NCI-H2196 treated with DMSO at 0.1 percent for 48 hours (cell line): ENCODE measurements at regions not wholly inside any gene's neighbourhood (a gene's known extent, or its start where the extent isn't known, plus 50 kb on each side); places are given as distances from the start of the nearest gene placed in this dataset.
A peak's percentile ranks its signal among the peaks of the same experiment; 100 is the strongest.

ENCODE experiments used
- DNase-seq: peaks from one replicate; lab custom pipeline; 2025; ENCODE audit not compliant: unreplicated experiment; lab: John Stamatoyannopoulos, UW

- no peak for DNase-seq
Observed at GRCh38 chr2:74759986-74760385, 73.9 kb upstream of the HK2 start.

DNA sequence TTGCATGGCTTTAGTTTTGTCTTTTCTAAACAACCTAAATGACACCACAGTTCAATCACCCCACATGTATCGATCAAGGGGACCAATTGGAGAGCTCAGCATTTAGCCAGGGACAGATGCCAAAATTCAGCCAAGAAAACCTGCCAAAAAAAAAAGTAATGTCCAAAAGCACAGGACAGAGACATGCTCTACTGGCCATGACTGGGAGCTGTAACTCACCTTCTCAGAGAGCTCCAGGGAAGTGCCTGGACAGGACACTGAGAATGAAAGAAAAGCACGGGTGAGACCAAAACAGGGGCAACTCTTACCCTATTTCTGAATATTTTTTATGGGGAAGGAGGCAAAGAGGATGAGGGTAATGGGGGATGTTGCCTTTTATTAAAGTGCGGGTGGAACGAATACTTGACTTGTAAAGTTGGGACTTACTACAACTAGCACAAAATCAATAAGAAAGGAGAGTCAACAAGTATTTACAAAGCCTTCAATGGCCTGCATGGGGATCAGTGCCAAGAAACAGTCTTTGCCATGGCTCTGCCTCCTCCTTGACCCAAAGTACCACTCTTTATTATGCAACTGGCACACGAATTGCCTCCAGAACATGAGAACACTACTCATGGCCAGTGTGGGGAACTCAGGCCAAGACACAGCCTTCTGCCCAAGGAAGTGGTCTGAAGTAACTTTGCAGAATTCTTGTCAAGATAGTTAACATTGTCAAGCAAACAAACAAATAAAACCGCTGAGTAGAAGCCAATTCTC lies 72.9 kb upstream of the HK2 start:
- DNase-seq: no peak

- DNase-seq: no peak
Observed at GRCh38 chr2:74762789-74763188, 71.1 kb upstream of the HK2 start.

- DNase-seq: no peak
Observed at GRCh38 chr2:74763962-74764428, 69.9 kb upstream of the HK2 start.

GRCh38 chr2:74764429-74765272 lies 69.3 kb upstream of the HK2 start:
- DNase-seq: no peak

GRCh38 chr2:74766780-74767179 lies 67.1 kb upstream of the HK2 start:
- no peak for DNase-seq

- DNase-seq: no peak
Observed at GRCh38 chr2:74767618-74768017, 66.3 kb upstream of the HK2 start.

- no peak for DNase-seq
Observed at GRCh38 chr2:74768401-74768914, 65.5 kb upstream of the HK2 start.

DNA sequence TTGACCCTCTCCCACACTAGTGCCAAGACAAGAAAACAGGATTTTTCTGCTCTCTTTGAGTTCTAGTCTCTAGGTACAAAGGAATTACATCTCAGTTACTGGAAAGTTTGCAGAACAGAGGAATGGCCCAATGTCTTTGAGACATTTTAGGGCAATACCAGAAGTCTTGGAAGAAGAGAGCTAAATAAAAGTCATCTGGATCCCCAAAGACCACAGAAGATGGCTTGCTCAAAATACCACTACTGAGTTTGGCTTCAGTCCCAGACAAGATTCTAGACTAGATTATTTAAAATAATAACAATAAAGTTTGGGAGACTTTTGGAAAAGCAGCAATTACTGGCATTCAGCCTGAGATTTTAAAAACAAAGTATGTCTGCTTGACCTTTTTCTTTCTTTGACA lies 61.9 kb upstream of the HK2 start:
- no peak for DNase-seq

DNA sequence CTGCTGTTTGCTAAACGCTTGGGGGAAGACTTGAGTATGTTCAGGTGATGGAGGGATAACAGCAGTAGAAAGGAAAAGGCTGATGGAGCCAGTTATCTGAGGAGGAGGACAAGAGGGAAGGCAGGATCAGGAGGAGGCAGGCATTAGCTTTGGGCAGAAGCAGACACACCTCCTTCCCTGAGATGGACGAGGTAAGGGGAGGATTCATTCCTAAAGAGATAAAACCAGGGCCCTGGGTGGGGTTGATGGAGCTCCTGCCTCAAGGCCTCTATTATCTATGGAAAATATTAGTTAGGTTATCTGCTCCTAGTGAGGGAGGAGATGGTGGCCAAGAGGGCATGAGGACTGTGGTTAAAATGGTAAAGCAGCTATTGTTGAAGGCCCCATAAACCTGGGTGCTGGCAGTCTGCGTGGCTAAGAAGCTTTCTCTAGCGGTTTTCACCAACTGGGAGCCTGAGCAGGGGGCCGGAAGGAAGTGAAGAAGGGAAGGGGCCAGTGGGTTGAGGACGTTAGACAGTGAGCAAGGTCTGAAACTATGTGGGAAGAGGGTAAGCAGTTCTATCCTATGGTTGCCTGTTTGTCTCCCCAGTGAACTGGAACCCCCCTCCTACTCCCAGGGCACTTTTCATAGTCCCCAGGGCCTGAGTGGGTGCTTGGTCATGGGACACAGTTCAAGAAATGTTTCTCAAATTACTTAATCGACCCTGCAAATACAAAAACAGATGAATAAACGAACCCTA lies 56.6 kb upstream of the HK2 start:
- no peak for DNase-seq

GRCh38 chr2:74778381-74779264 lies 55.3 kb upstream of the HK2 start:
- peak; percentile 56 for DNase-seq

- no peak for DNase-seq
Observed at GRCh38 chr2:74779265-74779558, 54.7 kb upstream of the HK2 start.

GRCh38 chr2:74779587-74780135 lies 54.3 kb upstream of the HK2 start:
- DNase-seq: no peak
